ENCODE measurements at regions not wholly inside any gene's neighbourhood (a gene's known extent, or its start where the extent isn't known, plus 50 kb on each side); places are given as distances from the start of the nearest gene placed in this dataset.

DNA sequence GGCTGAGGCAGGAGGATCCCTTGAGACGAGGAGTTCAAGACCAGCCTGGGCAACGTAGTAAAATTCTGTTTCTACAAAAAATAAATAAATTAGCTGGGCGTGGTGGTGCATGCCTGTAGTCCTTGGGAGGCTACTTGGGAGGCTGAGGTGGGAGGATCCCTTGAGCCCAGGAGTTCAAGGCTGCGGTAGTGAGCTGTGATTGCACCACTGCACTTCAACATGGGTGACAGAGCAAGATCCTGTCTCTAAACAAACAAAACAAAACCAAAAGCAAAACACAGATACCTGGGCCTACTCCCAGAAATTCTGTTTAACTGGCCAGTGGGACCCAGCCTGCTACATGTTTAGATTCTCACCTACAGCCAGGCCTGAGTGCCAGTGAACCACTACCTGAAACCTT is 74.6 kb upstream of the MEDAG start:
- TF ChIP-seq GATA2 (IDR thresholded peaks at IDR 0.05; ENCODE audit: low read depth, low read length) = no peak
- TF ChIP-seq GATA3 (IDR thresholded peaks at IDR 0.05; ENCODE audit: low read depth, low read length) = no peak
